Activated effector memory CD4-positive, alpha-beta T cell treated with anti-CD3 and anti-CD28 coated beads, Interleukin-2, amount 50 U/mL, for 16 hours (primary cell): ENCODE measurements at regions not wholly inside any gene's neighbourhood (a gene's known extent, or its start where the extent isn't known, plus 50 kb on each side); places are given as distances from the start of the nearest gene placed in this dataset.

ENCODE experiments used
- DNase-seq: peaks from one replicate; pipeline ENCODE4 v3.0.0-alpha.2; 2020

GRCh38 chr7:17131983-17132655, 166.3 kb upstream of the AHR start:
- no peak for DNase-seq

GRCh38 chr7:17132726-17133125, 165.7 kb upstream of the AHR start:
- no peak for DNase-seq

GRCh38 chr7:17133977-17134376, 164.5 kb upstream of the AHR start:
- DNase-seq, result no peak

- DNase-seq, result no peak
These were observed 163.7 kb upstream of the AHR start for GRCh38 chr7:17134786-17135185.

GRCh38 chr7:17136126-17136525, 162.3 kb upstream of the AHR start:
- DNase-seq, result no peak

- no peak for DNase-seq
These were observed 159.4 kb upstream of the AHR start for GRCh38 chr7:17139081-17139480.

- DNase-seq, result no peak
These were observed 158.0 kb upstream of the AHR start for GRCh38 chr7:17140406-17140805.

- no peak for DNase-seq
These were observed 155.5 kb upstream of the AHR start for GRCh38 chr7:17142831-17143541.

GRCh38 chr7:17144322-17144721, 154.1 kb upstream of the AHR start:
- peak; percentile 86 for DNase-seq

- DNase-seq, result no peak
These were observed 151.8 kb upstream of the AHR start for GRCh38 chr7:17146621-17147020.

GRCh38 chr7:17147409-17147808, 151.0 kb upstream of the AHR start:
- DNase-seq, result no peak

- DNase-seq, result no peak
These were observed 148.4 kb upstream of the AHR start for GRCh38 chr7:17150018-17150417.

GRCh38 chr7:17152721-17153120, 145.7 kb upstream of the AHR start:
- DNase-seq, result no peak

GRCh38 chr7:17153536-17153935, 144.9 kb upstream of the AHR start:
- DNase-seq, result no peak

GRCh38 chr7:17155529-17155928, 142.9 kb upstream of the AHR start:
- DNase-seq, result no peak

GRCh38 chr7:17158261-17158660, 140.2 kb upstream of the AHR start:
- DNase-seq, result no peak

GRCh38 chr7:17159500-17160037, 138.9 kb upstream of the AHR start:
- DNase-seq, result no peak

GRCh38 chr7:17166824-17167379, 131.6 kb upstream of the AHR start:
- DNase-seq, result peak; percentile 66

GRCh38 chr7:17168416-17168815, 130.0 kb upstream of the AHR start:
- no peak for DNase-seq

GRCh38 chr7:17171427-17171826, 127.0 kb upstream of the AHR start:
- no peak for DNase-seq

GRCh38 chr7:17176371-17177032, 122.0 kb upstream of the AHR start:
- no peak for DNase-seq

GRCh38 chr7:17178545-17178944, 119.9 kb upstream of the AHR start:
- DNase-seq, result no peak

- DNase-seq, result no peak
These were observed 117.0 kb upstream of the AHR start for GRCh38 chr7:17181482-17181881.
